PC-9 (cell line): ENCODE measurements at regions not wholly inside any gene's neighbourhood (a gene's known extent, or its start where the extent isn't known, plus 50 kb on each side); places are given as distances from the start of the nearest gene placed in this dataset.

Experiments
- BruUV-seq: library from RNA; stranded (reverse); fragments of 400-500 nt; replicated peaks from 2 replicates; lab custom pipeline; 2021; lab: Mats Ljungman, UMichigan
- CTCF ChIA-PET: fragments of 300-600 bp; sonication (Branson Sonifier 250); formaldehyde crosslinking; loops from one replicate; lab custom pipeline; 2022; ENCODE audit warnings: antibody characterized with exemption; lab: Charles Lee
- POLR2A ChIA-PET: fragments of 300-600 bp; sonication (Branson Sonifier 250); formaldehyde crosslinking; loops from one replicate; lab custom pipeline; 2022; ENCODE audit warnings: antibody characterized with exemption; ENCODE audit not compliant: unreplicated experiment; lab: Charles Lee
- DNase-seq, 2 experiments: peaks; one replicate each; pipeline versions ENCODE4 v3.0.0 to v3.0.0-alpha.2; 2015 to 2022; ENCODE audit warnings: mixed read lengths in 1 of 2
- H2AFZ ChIP-seq: fragments of 200-600 bp; sonication (generic); 2 replicates; pipeline ENCODE4 v1.8.1; 2017; ENCODE audit warnings: antibody characterized with exemption
- H3F3A ChIP-seq: fragments of 200-600 bp; sonication (generic); 2 replicates; pipeline ENCODE4 v1.8.1; 2017; ENCODE audit warnings: antibody characterized with exemption, mild to moderate bottlenecking, low read depth; ENCODE audit not compliant: insufficient read depth
- H3K27ac ChIP-seq: fragments of 200-600 bp; sonication (generic); 2 replicates; pipeline ENCODE4 v1.6.1; 2016; ENCODE audit warnings: mixed run types
- H3K27me3 ChIP-seq: fragments of 200-600 bp; sonication (generic); 2 replicates; pipeline ENCODE4 v1.6.1; 2016; ENCODE audit warnings: low read depth, mixed run types; ENCODE audit not compliant: insufficient read depth
- H3K36me3 ChIP-seq: fragments of 200-600 bp; sonication (generic); 2 replicates; pipeline ENCODE4 v1.6.1; 2016; ENCODE audit warnings: low read depth, mixed run types
- H3K4me1 ChIP-seq: fragments of 200-600 bp; sonication (generic); replicated peaks from 2 replicates; pipeline ENCODE4 v1.6.1; 2016; ENCODE audit warnings: mixed run types; ENCODE audit not compliant: insufficient read depth
- H3K4me2 ChIP-seq: fragments of 200-600 bp; sonication (generic); 2 replicates; pipeline ENCODE4 v1.6.1; 2017; ENCODE audit warnings: mixed run types
- H3K4me3 ChIP-seq: fragments of 200-600 bp; sonication (generic); 2 replicates; pipeline ENCODE4 v1.6.1; 2016; ENCODE audit warnings: mixed run types
- H3K79me2 ChIP-seq: fragments of 200-600 bp; sonication (generic); 2 replicates; pipeline ENCODE4 v1.6.1; 2017; ENCODE audit warnings: low read depth, mixed run types
- H3K9me2 ChIP-seq: fragments of 200-600 bp; sonication (generic); 2 replicates; pipeline ENCODE4 v1.8.1; 2017; ENCODE audit warnings: mild to moderate bottlenecking; ENCODE audit not compliant: insufficient read depth
- H3K9me3 ChIP-seq: fragments of 200-600 bp; sonication (generic); 2 replicates; pipeline ENCODE4 v1.8.1; 2016; ENCODE audit warnings: low read depth; ENCODE audit not compliant: insufficient read depth
- H4K20me1 ChIP-seq: fragments of 200-600 bp; sonication (generic); 2 replicates; pipeline ENCODE4 v1.8.1; 2017; ENCODE audit not compliant: insufficient read depth
- EZH2 ChIP-seq: fragments of 200-600 bp; sonication (generic); IDR thresholded peaks from 2 replicates; pipeline ENCODE4 v1.8.0; 2017; ENCODE audit warnings: antibody characterized with exemption, low read depth
- intact Hi-C: fragments of 100-400 bp; cut with micrococcal nuclease; formaldehyde crosslinking; loops from one replicate; pipeline ENCODE4 v1.10.0; 2022; ENCODE audit not compliant: unreplicated experiment
- TF ChIP-seq, protein P1 (sequence below): fragments of 200-600 bp; sonication (generic); conservative IDR thresholded peaks from 2 replicates; pipeline ENCODE4 v1.6.1; 2017; ENCODE audit warnings: mixed run types, antibody characterized with exemption, mild to moderate bottlenecking, moderate library complexity

DNA sequence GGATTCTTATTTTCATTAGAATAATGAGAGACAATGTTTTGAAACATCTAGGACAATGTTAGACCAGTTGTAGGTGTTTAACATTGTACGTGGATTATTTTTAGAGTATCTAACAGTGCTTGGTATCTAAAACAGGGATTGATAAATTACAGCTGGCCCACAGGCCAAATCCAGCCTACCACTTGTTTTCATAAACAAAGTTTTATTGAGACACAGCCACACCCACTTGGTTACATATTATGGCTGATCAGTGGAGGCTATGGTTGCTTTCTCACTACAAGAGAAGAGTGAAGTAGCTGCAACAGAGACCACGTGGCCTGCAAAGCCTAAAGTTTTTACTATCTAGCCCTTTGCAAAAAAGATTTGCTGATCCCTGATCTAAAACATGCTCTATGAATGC, 223.1 kb upstream of the CTNNB1 start:
- ChIA-PET POLR2A (no interaction called here), CTCF (no interaction called here)
- DNase-seq: no peak
- H3K27me3 ChIP-seq: no peaks in the 10 kb centered on the region
- no peaks in the 10 kb centered on the region for H3K36me3 ChIP-seq
- peaks cover 12% of the 10 kb centered on the region; the same call in 1 of the 2 replicates for H3F3A ChIP-seq
- H2AFZ ChIP-seq: no peak overlapping the region
- 0 out of 2 replicates have a peak, but pooled peaks cover 1% of the 10 kb centered on the region for H3K9me3 ChIP-seq
- TF ChIP-seq, protein P1, sequence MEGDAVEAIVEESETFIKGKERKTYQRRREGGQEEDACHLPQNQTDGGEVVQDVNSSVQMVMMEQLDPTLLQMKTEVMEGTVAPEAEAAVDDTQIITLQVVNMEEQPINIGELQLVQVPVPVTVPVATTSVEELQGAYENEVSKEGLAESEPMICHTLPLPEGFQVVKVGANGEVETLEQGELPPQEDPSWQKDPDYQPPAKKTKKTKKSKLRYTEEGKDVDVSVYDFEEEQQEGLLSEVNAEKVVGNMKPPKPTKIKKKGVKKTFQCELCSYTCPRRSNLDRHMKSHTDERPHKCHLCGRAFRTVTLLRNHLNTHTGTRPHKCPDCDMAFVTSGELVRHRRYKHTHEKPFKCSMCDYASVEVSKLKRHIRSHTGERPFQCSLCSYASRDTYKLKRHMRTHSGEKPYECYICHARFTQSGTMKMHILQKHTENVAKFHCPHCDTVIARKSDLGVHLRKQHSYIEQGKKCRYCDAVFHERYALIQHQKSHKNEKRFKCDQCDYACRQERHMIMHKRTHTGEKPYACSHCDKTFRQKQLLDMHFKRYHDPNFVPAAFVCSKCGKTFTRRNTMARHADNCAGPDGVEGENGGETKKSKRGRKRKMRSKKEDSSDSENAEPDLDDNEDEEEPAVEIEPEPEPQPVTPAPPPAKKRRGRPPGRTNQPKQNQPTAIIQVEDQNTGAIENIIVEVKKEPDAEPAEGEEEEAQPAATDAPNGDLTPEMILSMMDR: no peak
- no peak for TF ChIP-seq EZH2
- intact Hi-C loops: no loop called here
- no peak overlapping the region for H3K27ac ChIP-seq
- no peak overlapping the region for H3K4me3 ChIP-seq
- H3K9me2 ChIP-seq: no peaks in the 10 kb centered on the region
- peaks cover 16% of the 10 kb centered on the region for H3K4me1 ChIP-seq
- no TSS peak for BruUV-seq
- no peaks in the 10 kb centered on the region for H3K79me2 ChIP-seq
- no peak overlapping the region for H3K4me2 ChIP-seq
- H4K20me1 ChIP-seq: no peaks in the 10 kb centered on the region

DNA sequence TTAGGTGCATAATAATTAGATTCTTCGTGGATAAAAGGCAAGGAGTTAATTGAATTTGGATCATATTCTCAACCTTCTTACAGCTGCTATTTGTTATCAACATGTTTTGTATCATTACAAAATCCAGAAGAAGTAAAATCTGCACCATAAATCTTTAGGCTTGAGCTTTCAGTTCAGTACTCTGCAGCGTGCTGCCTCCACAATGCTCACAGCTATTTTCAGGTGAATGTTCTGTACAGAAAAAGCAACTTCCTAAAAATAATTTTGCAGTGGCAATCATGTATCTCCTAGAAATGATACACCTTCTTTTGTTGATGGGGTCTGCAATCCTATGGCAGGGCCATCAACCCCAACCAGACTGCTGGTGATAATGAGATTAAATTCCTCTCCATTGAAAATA, 220.9 kb upstream of the CTNNB1 start:
- Histone ChIP-seq H3K27me3 (no peaks in the 10 kb centered on the region), H3K4me1 (no peaks in the 10 kb centered on the region), H3K9me3 (0 out of 2 replicates have a peak, but pooled peaks cover 2% of the 10 kb centered on the region), H3K27ac (no peak overlapping the region), H3K9me2 (no peaks in the 10 kb centered on the region; the same call in 1 of the 2 replicates), H3K36me3 (no peaks in the 10 kb centered on the region), H3F3A (no peaks in the 10 kb centered on the region), H2AFZ (no peak overlapping the region), H3K4me2 (no peak overlapping the region), H3K4me3 (no peak overlapping the region), H4K20me1 (no peaks in the 10 kb centered on the region), H3K79me2 (no peaks in the 10 kb centered on the region)
- ChIA-PET POLR2A (no interaction called here), CTCF (no interaction called here)
- intact Hi-C loops: no loop called here
- no peak for DNase-seq
- BruUV-seq: no TSS peak
- TF ChIP-seq EZH2: no peak
- TF ChIP-seq, protein P1: no peak

DNA sequence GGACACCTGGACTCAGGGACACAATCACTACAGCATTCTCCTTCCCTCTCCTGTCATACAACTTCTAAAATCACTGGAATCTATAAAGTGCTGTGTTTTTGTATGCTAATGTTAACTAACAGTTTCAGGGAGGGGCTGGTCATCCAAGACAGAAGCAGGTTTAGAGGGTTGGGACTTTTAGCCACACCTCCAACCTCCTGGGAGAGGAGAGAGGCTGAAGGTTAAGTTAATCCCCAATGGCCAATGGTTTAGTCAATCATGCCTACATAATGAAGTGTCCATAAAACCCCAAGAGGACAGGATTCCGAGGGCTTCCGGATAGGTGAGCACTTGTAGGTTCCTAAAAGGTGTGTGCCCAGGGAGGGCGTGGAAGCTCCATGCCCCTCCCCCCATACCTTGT, 219.3 kb upstream of the CTNNB1 start:
- Histone ChIP-seq H3K9me3 (0 out of 2 replicates have a peak, but pooled peaks cover 2% of the 10 kb centered on the region), H2AFZ (no peak overlapping the region), H3F3A (no peaks in the 10 kb centered on the region), H4K20me1 (no peaks in the 10 kb centered on the region; the same call in 1 of the 2 replicates), H3K79me2 (no peaks in the 10 kb centered on the region), H3K36me3 (no peaks in the 10 kb centered on the region), H3K27ac (no peak overlapping the region), H3K4me2 (no peak overlapping the region), H3K9me2 (no peaks in the 10 kb centered on the region; the same call in 1 of the 2 replicates), H3K4me3 (no peak overlapping the region), H3K4me1 (no peaks in the 10 kb centered on the region), H3K27me3 (no peaks in the 10 kb centered on the region)
- no TSS peak for BruUV-seq
- intact Hi-C loops: no loop called here
- POLR2A ChIA-PET: no interaction called here
- CTCF ChIA-PET: no interaction called here
- no peak for DNase-seq
- TF ChIP-seq EZH2: no peak
- TF ChIP-seq, protein P1: no peak
